MM.1S (cell line): ENCODE measurements at regions not wholly inside any gene's neighbourhood (a gene's known extent, or its start where the extent isn't known, plus 50 kb on each side); places are given as distances from the start of the nearest gene placed in this dataset.
"Not testable (repeated sequence)": the region's sequence is repeated elsewhere in the genome, so short reads cannot be mapped to it uniquely, and the experiment has no call there.

Experiments used
- DNase-seq: peaks from one replicate; pipeline ENCODE4 v3.0.0-alpha.2; 2015
- H2AFZ ChIP-seq: fragments of 300-600 bp; sonication (generic); 2 replicates; pipeline ENCODE4 v1.6.0; 2016; ENCODE audit warnings: antibody characterized with exemption, low read length
- H3F3A ChIP-seq: fragments of 300-600 bp; sonication (generic); 2 replicates; pipeline ENCODE4 v1.6.1; 2016; ENCODE audit warnings: mild to moderate bottlenecking, antibody characterized with exemption, low read length, moderate library complexity, mixed read lengths; ENCODE audit not compliant: insufficient read depth
- H3K27ac ChIP-seq: fragments of 300-600 bp; sonication (generic); 2 replicates; pipeline ENCODE4 v1.5.1; 2016; ENCODE audit warnings: mild to moderate bottlenecking, low read length
- H3K27me3 ChIP-seq: fragments of 300-600 bp; sonication (generic); replicated peaks from 2 replicates; pipeline ENCODE4 v1.6.0; 2016; ENCODE audit warnings: low read length; ENCODE audit not compliant: insufficient read depth
- H3K36me3 ChIP-seq: fragments of 300-600 bp; sonication (generic); replicated peaks from 2 replicates; pipeline ENCODE4 v1.6.1; 2016; ENCODE audit warnings: mild to moderate bottlenecking, low read length, mixed read lengths; ENCODE audit not compliant: insufficient read depth
- H3K4me1 ChIP-seq: fragments of 300-600 bp; sonication (generic); 2 replicates; pipeline ENCODE4 v1.6.1; 2016; ENCODE audit warnings: low read length, mixed read lengths
- H3K4me2 ChIP-seq: fragments of 300-600 bp; sonication (generic); 2 replicates; pipeline ENCODE4 v1.6.0; 2016; ENCODE audit warnings: low read depth, low read length
- H3K4me3 ChIP-seq: fragments of 300-600 bp; sonication (generic); 2 replicates; pipeline ENCODE4 v1.5.1; 2016; ENCODE audit warnings: low read length, mixed read lengths
- H3K79me2 ChIP-seq: fragments of 300-600 bp; sonication (generic); 2 replicates; pipeline ENCODE4 v1.6.1; 2016; ENCODE audit warnings: mixed run types, low read length, mixed read lengths
- H3K9ac ChIP-seq: fragments of 300-600 bp; sonication (generic); 2 replicates; pipeline ENCODE4 v1.6.1; 2016; ENCODE audit warnings: low read length, mixed read lengths
- H3K9me2 ChIP-seq: fragments of 300-600 bp; sonication (generic); replicated peaks from 2 replicates; pipeline ENCODE4 v1.6.1; 2016; ENCODE audit warnings: mild to moderate bottlenecking, low read length, mixed read lengths; ENCODE audit not compliant: insufficient read depth
- H3K9me3 ChIP-seq: fragments of 300-600 bp; sonication (generic); replicated peaks from 2 replicates; pipeline ENCODE4 v1.6.1; 2016; ENCODE audit warnings: mild to moderate bottlenecking, low read length, mixed read lengths; ENCODE audit not compliant: insufficient read depth
- H4K20me1 ChIP-seq: fragments of 300-600 bp; sonication (generic); 2 replicates; pipeline ENCODE4 v1.6.1; 2016; ENCODE audit warnings: mild to moderate bottlenecking, low read length, moderate library complexity, mixed read lengths; ENCODE audit not compliant: insufficient read depth
- CTCF ChIP-seq: fragments of 300-600 bp; sonication (generic); IDR thresholded peaks from 2 replicates; pipeline ENCODE4 v1.5.1; 2016; ENCODE audit warnings: antibody characterized with exemption, low read length, mixed read lengths
- EZH2 ChIP-seq: fragments of 300-600 bp; sonication (generic); optimal IDR thresholded peaks from 2 replicates; pipeline ENCODE3; 2017; ENCODE audit warnings: low read depth, mild to moderate bottlenecking, antibody characterized with exemption, low read length, mixed read lengths
- EZH2phosphoT487 ChIP-seq: fragments of 300-600 bp; sonication (generic); IDR thresholded peaks from 2 replicates; pipeline ENCODE4 v1.6.1; 2018; ENCODE audit warnings: antibody characterized with exemption, low read length

- Histone ChIP-seq H3K79me2 (no peaks in the 10 kb centered on the region), H3K27ac (no peak overlapping the region), H3K4me1 (no peaks in the 10 kb centered on the region), H3K4me2 (no peak overlapping the region), H3K36me3 (no peaks in the 10 kb centered on the region), H3K9me3 (no peaks in the 10 kb centered on the region), H3K9ac (no peak overlapping the region), H3F3A (no peaks in the 10 kb centered on the region), H3K9me2 (no peaks in the 10 kb centered on the region), H4K20me1 (no peaks in the 10 kb centered on the region), H3K27me3 (no peaks in the 10 kb centered on the region), H3K4me3 (no peak overlapping the region), H2AFZ (no peak overlapping the region)
- no peak for DNase-seq
- TF ChIP-seq EZH2 = no peak
- TF ChIP-seq EZH2phosphoT487 = no peak
- no peak for TF ChIP-seq CTCF
Observed at GRCh38 chr7:145795132-145795531, 321.5 kb upstream of the CNTNAP2 start.

GRCh38 chr7:145784809-145785780 lies 331.5 kb upstream of the CNTNAP2 start:
- H3K9me3 ChIP-seq = no peaks in the 10 kb centered on the region
- no peak for DNase-seq
- no peaks in the 10 kb centered on the region for H3K79me2 ChIP-seq
- no peaks in the 10 kb centered on the region for H3K36me3 ChIP-seq
- no peak overlapping the region for H3K9ac ChIP-seq
- H2AFZ ChIP-seq = no peak overlapping the region
- H3K4me3 ChIP-seq = no peak overlapping the region
- H3K9me2 ChIP-seq = no peaks in the 10 kb centered on the region
- H4K20me1 ChIP-seq = no peaks in the 10 kb centered on the region
- no peak for TF ChIP-seq CTCF
- TF ChIP-seq EZH2phosphoT487 = no peak
- TF ChIP-seq EZH2 = no peak
- H3F3A ChIP-seq = no peaks in the 10 kb centered on the region
- H3K4me2 ChIP-seq = no peak overlapping the region
- no peak overlapping the region for H3K27ac ChIP-seq
- no peaks in the 10 kb centered on the region for H3K4me1 ChIP-seq
- no peaks in the 10 kb centered on the region for H3K27me3 ChIP-seq

- H3K27me3 ChIP-seq, H3K4me1 ChIP-seq, H3K9me3 ChIP-seq, H3K4me3 ChIP-seq, H3K9me2 ChIP-seq, H3F3A ChIP-seq, DNase-seq, H3K4me2 ChIP-seq, H3K36me3 ChIP-seq, H2AFZ ChIP-seq, H3K27ac ChIP-seq, H3K9ac ChIP-seq, H4K20me1 ChIP-seq, H3K79me2 ChIP-seq: not testable (repeated sequence)
Observed at GRCh38 chr7:145781388-145781787, 335.2 kb upstream of the CNTNAP2 start.

GRCh38 chr7:145779140-145779539 lies 337.5 kb upstream of the CNTNAP2 start:
- H3K4me1 ChIP-seq = no peaks in the 10 kb centered on the region
- H4K20me1 ChIP-seq = no peaks in the 10 kb centered on the region
- H3K27me3 ChIP-seq = no peaks in the 10 kb centered on the region
- no peak overlapping the region for H3K27ac ChIP-seq
- no peak overlapping the region for H3K4me2 ChIP-seq
- DNase-seq = no peak
- no peaks in the 10 kb centered on the region for H3K79me2 ChIP-seq
- no peak overlapping the region for H2AFZ ChIP-seq
- no peaks in the 10 kb centered on the region for H3F3A ChIP-seq
- H3K9ac ChIP-seq = no peak overlapping the region
- no peak for TF ChIP-seq EZH2phosphoT487
- no peak for TF ChIP-seq EZH2
- TF ChIP-seq CTCF = no peak
- H3K36me3 ChIP-seq = no peaks in the 10 kb centered on the region
- H3K4me3 ChIP-seq = no peak overlapping the region
- H3K9me3 ChIP-seq = no peaks in the 10 kb centered on the region
- H3K9me2 ChIP-seq = no peaks in the 10 kb centered on the region
